Naive thymus-derived CD8-positive, alpha-beta T cell (primary cell): ENCODE measurements at regions not wholly inside any gene's neighbourhood (a gene's known extent, or its start where the extent isn't known, plus 50 kb on each side); places are given as distances from the start of the nearest gene placed in this dataset.
A peak's percentile ranks its signal among the peaks of the same experiment; 100 is the strongest.

Experiments used
- ATAC-seq, 2 donors: fragments of 150-1000 bp; cut with Tn5 transposase in 1 of 2; sonication (Bioruptor Pico), chemical (Tn5 transposase) in 1 of 2; 1 replicate in 1 of 2; 2 replicates in 1 of 2; pipeline ENCODE4 v1.10.0; 2021; ENCODE audit warnings: mild to moderate bottlenecking in 2 of 2, moderate library complexity in 2 of 2
- POLR2A ChIA-PET: fragments of 350-600 bp; sonication (Branson Sonifier 250); formaldehyde crosslinking; loops from one replicate; lab custom pipeline; 2021; ENCODE audit warnings: antibody characterized with exemption; lab: Charles Lee
- DNase-seq, 10 donors: peaks; one replicate each; pipeline versions ENCODE4 v3.0.0 to v3.0.0-alpha.2; 2020 to 2022
- H3K27ac Mint-ChIP-seq, 10 donors: one replicate each; pipeline ENCODE4 v1.8.0; 2020 to 2022; ENCODE audit warnings: mild to moderate bottlenecking in 10 of 10, mixed read lengths in 10 of 10, moderate library complexity in 4 of 10, inconsistent platforms in 1 of 10
- H3K27me3 Mint-ChIP-seq, 5 donors: one replicate each; pipeline ENCODE4 v1.8.0; 2021 to 2022; ENCODE audit warnings: mixed read lengths in 5 of 5
- H3K36me3 Mint-ChIP-seq, 3 donors: one replicate each; pipeline ENCODE4 v1.8.0; 2020 to 2022; ENCODE audit warnings: mixed read lengths in 3 of 3, mild to moderate bottlenecking in 2 of 3, inconsistent platforms in 1 of 3
- H3K4me1 Mint-ChIP-seq, 4 donors: one replicate each; pipeline ENCODE4 v1.8.0; 2021 to 2022; ENCODE audit warnings: mixed read lengths in 4 of 4
- H3K4me3 Mint-ChIP-seq, 10 donors: one replicate each; pipeline ENCODE4 v1.8.0; 2020 to 2022; ENCODE audit warnings: mild to moderate bottlenecking in 10 of 10, mixed read lengths in 10 of 10, moderate library complexity in 6 of 10, inconsistent platforms in 1 of 10
- H3K9me3 Mint-ChIP-seq, 9 donors: one replicate each; pipeline ENCODE4 v1.8.0; 2020 to 2022; ENCODE audit warnings: mixed read lengths in 9 of 9, mild to moderate bottlenecking in 3 of 9, inconsistent platforms in 1 of 9, moderate library complexity in 1 of 9

GRCh38 chr18:47758000-47758399 lies 172.5 kb downstream of the SMAD2 start:
- peaks cover 0 to 22% (median 19%) of the 10 kb centered on the region in 3 donors for H3K36me3 Mint-ChIP-seq

GRCh38 chr18:47756364-47757016 lies 174.0 kb downstream of the SMAD2 start:
- peak in 8 of 10 donors; percentile 10 to 44 (median 29) for DNase-seq
- Mint-ChIP-seq H3K4me1 (peaks cover 3 to 6% (median 4%) of the 10 kb centered on the region in 4 donors), H3K27me3 (peaks cover 8 to 59% (median 30%) of the 10 kb centered on the region in 5 donors), H3K36me3 (peaks cover 0 to 22% (median 19%) of the 10 kb centered on the region in 3 donors), H3K4me3 (no peak overlapping the region), H3K9me3 (peaks cover 0 to 28% (median 15%) of the 10 kb centered on the region in 9 donors), H3K27ac (peak overlapping the region in 2 of 10 donors; percentile 28 to 67)
- ATAC-seq, result peak in 1 of 2 donors; percentile 35
- POLR2A ChIA-PET, result no interaction called here

More at GRCh38 chr18:47758000-47758399, 172.5 kb downstream of the SMAD2 start:
- DNase-seq (no peak), ATAC-seq (no peak)
- Mint-ChIP-seq H3K9me3 (peaks cover 0 to 28% (median 15%) of the 10 kb centered on the region in 9 donors), H3K4me1 (peaks cover 3 to 6% (median 4%) of the 10 kb centered on the region in 4 donors), H3K27me3 (peaks cover 10 to 65% (median 37%) of the 10 kb centered on the region in 5 donors), H3K27ac (no peak overlapping the region), H3K4me3 (no peak overlapping the region)
- POLR2A ChIA-PET, result no interaction called here

- peaks cover 0 to 20% (median 9%) of the 10 kb centered on the region in 9 donors for H3K9me3 Mint-ChIP-seq
- peaks cover 4 to 46% (median 25%) of the 10 kb centered on the region in 5 donors for H3K27me3 Mint-ChIP-seq
- peaks cover 3 to 6% (median 4%) of the 10 kb centered on the region in 4 donors for H3K4me1 Mint-ChIP-seq
- no peak for ATAC-seq
- no peak overlapping the region for H3K4me3 Mint-ChIP-seq
- no peak for DNase-seq
- H3K36me3 Mint-ChIP-seq, result peaks cover 0 to 15% (median 13%) of the 10 kb centered on the region in 3 donors
- POLR2A ChIA-PET, result no interaction called here
- no peak overlapping the region for H3K27ac Mint-ChIP-seq
Observed at GRCh38 chr18:47755102-47755456, 175.4 kb downstream of the SMAD2 start.

GRCh38 chr18:47754311-47755101 lies 176.0 kb downstream of the SMAD2 start:
- no peak overlapping the region for H3K27ac Mint-ChIP-seq

GRCh38 chr18:47752796-47753645 lies 177.4 kb downstream of the SMAD2 start:
- no peak for DNase-seq

More at GRCh38 chr18:47754311-47755101, 176.0 kb downstream of the SMAD2 start:
- DNase-seq, result peak in 5 of 10 donors; percentile 18 to 32 (median 25)
- peaks cover 4 to 42% (median 24%) of the 10 kb centered on the region in 5 donors for H3K27me3 Mint-ChIP-seq
- ATAC-seq, result peak in 1 of 2 donors; percentile 25
- POLR2A ChIA-PET, result no interaction called here
- peaks cover 0 to 14% (median 7%) of the 10 kb centered on the region in 9 donors for H3K9me3 Mint-ChIP-seq
- H3K36me3 Mint-ChIP-seq, result peaks cover 0 to 12% (median 7%) of the 10 kb centered on the region in 3 donors
- no peak overlapping the region for H3K4me3 Mint-ChIP-seq
- peaks cover 3 to 8% (median 4%) of the 10 kb centered on the region in 4 donors for H3K4me1 Mint-ChIP-seq

GRCh38 chr18:47750889-47751423 lies 179.5 kb downstream of the SMAD2 start:
- POLR2A ChIA-PET, result no interaction called here
- DNase-seq (no peak), ATAC-seq (no peak)
- no peak overlapping the region for H3K27ac Mint-ChIP-seq
- no peak overlapping the region for H3K4me3 Mint-ChIP-seq
- H3K9me3 Mint-ChIP-seq, result no peaks in the 10 kb centered on the region
- H3K27me3 Mint-ChIP-seq, result peaks cover 1 to 39% (median 15%) of the 10 kb centered on the region in 5 donors
- no peaks in the 10 kb centered on the region for H3K36me3 Mint-ChIP-seq
- H3K4me1 Mint-ChIP-seq, result peaks cover 0 to 9% (median 5%) of the 10 kb centered on the region in 4 donors

More at GRCh38 chr18:47752796-47753645, 177.4 kb downstream of the SMAD2 start:
- POLR2A ChIA-PET, result no interaction called here
- Mint-ChIP-seq H3K4me3 (no peak overlapping the region), H3K27me3 (peaks cover 2 to 38% (median 16%) of the 10 kb centered on the region in 5 donors), H3K27ac (no peak overlapping the region), H3K4me1 (peaks cover 4 to 15% (median 7%) of the 10 kb centered on the region in 4 donors), H3K36me3 (peaks cover 0 to under 1% (median 0%) of the 10 kb centered on the region in 3 donors), H3K9me3 (peaks cover 0 to 2% (median 0%) of the 10 kb centered on the region in 9 donors)
- ATAC-seq, result no peak

- Mint-ChIP-seq H3K4me1 (peaks cover 0 to 9% (median 5%) of the 10 kb centered on the region in 4 donors), H3K27ac (peak overlapping the region in 1 of 10 donors; percentile 77), H3K4me3 (peak overlapping the region in 7 of 10 donors; percentile 28 to 58 (median 38)), H3K27me3 (peaks cover 1 to 26% (median 9%) of the 10 kb centered on the region in 5 donors), H3K9me3 (no peaks in the 10 kb centered on the region), H3K36me3 (no peaks in the 10 kb centered on the region)
- ATAC-seq (no peak), DNase-seq (no peak)
- POLR2A ChIA-PET, result no interaction called here
Observed at GRCh38 chr18:47749600-47749973, 180.9 kb downstream of the SMAD2 start.

GRCh38 chr18:47748847-47749599 lies 181.4 kb downstream of the SMAD2 start:
- peak; percentile 98 to 99 for ATAC-seq
- DNase-seq, result peak; percentile 62 to 88 (median 82)
- POLR2A ChIA-PET, result no interaction called here
- H3K27ac Mint-ChIP-seq, result peak overlapping the region in 1 of 10 donors; percentile 77
- no peaks in the 10 kb centered on the region for H3K36me3 Mint-ChIP-seq
- peaks cover 0 to 9% (median 3%) of the 10 kb centered on the region in 4 donors for H3K4me1 Mint-ChIP-seq
- H3K9me3 Mint-ChIP-seq, result no peaks in the 10 kb centered on the region
- peaks cover 1 to 21% (median 6%) of the 10 kb centered on the region in 5 donors for H3K27me3 Mint-ChIP-seq
- peak overlapping the region in 9 of 10 donors; percentile 27 to 58 (median 38) for H3K4me3 Mint-ChIP-seq

- Mint-ChIP-seq H3K27me3 (peaks cover 1 to 20% (median 6%) of the 10 kb centered on the region in 5 donors), H3K4me3 (peak overlapping the region in 5 of 10 donors; percentile 22 to 55 (median 38)), H3K4me1 (peaks cover 0 to 9% (median 3%) of the 10 kb centered on the region in 4 donors), H3K27ac (no peak overlapping the region), H3K36me3 (no peaks in the 10 kb centered on the region), H3K9me3 (no peaks in the 10 kb centered on the region)
- DNase-seq, result no peak
- no peak for ATAC-seq
- POLR2A ChIA-PET, result no interaction called here
Observed at GRCh38 chr18:47748093-47748796, 182.2 kb downstream of the SMAD2 start.

GRCh38 chr18:47747260-47747795 lies 183.1 kb downstream of the SMAD2 start:
- no peak overlapping the region for H3K27ac Mint-ChIP-seq
- H3K4me3 Mint-ChIP-seq, result no peak overlapping the region
- H3K9me3 Mint-ChIP-seq, result no peaks in the 10 kb centered on the region
- H3K4me1 Mint-ChIP-seq, result peaks cover 0 to 9% (median 3%) of the 10 kb centered on the region in 4 donors
- peaks cover 1 to 20% (median 6%) of the 10 kb centered on the region in 5 donors for H3K27me3 Mint-ChIP-seq
- DNase-seq, result no peak
- POLR2A ChIA-PET, result no interaction called here
- ATAC-seq, result no peak
- no peaks in the 10 kb centered on the region for H3K36me3 Mint-ChIP-seq

- POLR2A ChIA-PET, result no interaction called here
- H3K27me3 Mint-ChIP-seq, result peaks cover 1 to 20% (median 6%) of the 10 kb centered on the region in 5 donors
- no peak for ATAC-seq
Observed at GRCh38 chr18:47746615-47747014, 183.8 kb downstream of the SMAD2 start.

More at GRCh38 chr18:47746615-47747014, 183.8 kb downstream of the SMAD2 start:
- DNase-seq, result no peak
- H3K9me3 Mint-ChIP-seq, result no peaks in the 10 kb centered on the region
- H3K27ac Mint-ChIP-seq, result no peak overlapping the region
- H3K4me1 Mint-ChIP-seq, result peaks cover 0 to 9% (median 3%) of the 10 kb centered on the region in 4 donors
- H3K36me3 Mint-ChIP-seq, result no peaks in the 10 kb centered on the region
- H3K4me3 Mint-ChIP-seq, result no peak overlapping the region
